Activated CD8-positive, alpha-beta memory T cell treated with anti-CD3 and anti-CD28 coated beads for 1 hour (primary cell): ENCODE measurements at regions not wholly inside any gene's neighbourhood (a gene's known extent, or its start where the extent isn't known, plus 50 kb on each side); places are given as distances from the start of the nearest gene placed in this dataset.
"Not testable (repeated sequence)": the region's sequence is repeated elsewhere in the genome, so short reads cannot be mapped to it uniquely, and the experiment has no call there.

Experiments used
- DNase-seq, 2 donors: peaks; one replicate each; pipeline ENCODE4 v3.0.0-alpha.2; 2020; ENCODE audit warnings: low read depth in 1 of 2; ENCODE audit errors: extremely low read depth in 1 of 2

DNA sequence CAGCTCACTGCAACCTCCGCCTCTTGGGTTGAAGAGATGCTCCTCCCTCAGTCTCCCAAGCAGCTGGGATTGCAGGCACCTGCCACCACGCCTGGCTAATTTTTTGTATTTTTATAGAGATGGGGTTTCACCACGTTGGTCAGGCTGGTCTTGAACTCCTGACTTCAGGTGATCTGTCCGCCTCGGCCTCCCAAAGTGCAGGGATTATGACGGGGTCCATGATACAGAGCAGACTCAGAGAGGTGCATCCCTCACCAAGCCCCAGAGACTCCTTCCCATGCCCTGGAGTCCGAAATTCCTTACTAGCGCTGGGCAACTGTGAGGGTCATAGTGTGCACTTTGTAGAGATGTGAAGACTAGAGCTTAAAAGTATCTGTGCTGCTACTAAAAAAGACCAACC, 99.8 kb upstream of the IRX4 start:
- not testable (repeated sequence) for DNase-seq

DNA sequence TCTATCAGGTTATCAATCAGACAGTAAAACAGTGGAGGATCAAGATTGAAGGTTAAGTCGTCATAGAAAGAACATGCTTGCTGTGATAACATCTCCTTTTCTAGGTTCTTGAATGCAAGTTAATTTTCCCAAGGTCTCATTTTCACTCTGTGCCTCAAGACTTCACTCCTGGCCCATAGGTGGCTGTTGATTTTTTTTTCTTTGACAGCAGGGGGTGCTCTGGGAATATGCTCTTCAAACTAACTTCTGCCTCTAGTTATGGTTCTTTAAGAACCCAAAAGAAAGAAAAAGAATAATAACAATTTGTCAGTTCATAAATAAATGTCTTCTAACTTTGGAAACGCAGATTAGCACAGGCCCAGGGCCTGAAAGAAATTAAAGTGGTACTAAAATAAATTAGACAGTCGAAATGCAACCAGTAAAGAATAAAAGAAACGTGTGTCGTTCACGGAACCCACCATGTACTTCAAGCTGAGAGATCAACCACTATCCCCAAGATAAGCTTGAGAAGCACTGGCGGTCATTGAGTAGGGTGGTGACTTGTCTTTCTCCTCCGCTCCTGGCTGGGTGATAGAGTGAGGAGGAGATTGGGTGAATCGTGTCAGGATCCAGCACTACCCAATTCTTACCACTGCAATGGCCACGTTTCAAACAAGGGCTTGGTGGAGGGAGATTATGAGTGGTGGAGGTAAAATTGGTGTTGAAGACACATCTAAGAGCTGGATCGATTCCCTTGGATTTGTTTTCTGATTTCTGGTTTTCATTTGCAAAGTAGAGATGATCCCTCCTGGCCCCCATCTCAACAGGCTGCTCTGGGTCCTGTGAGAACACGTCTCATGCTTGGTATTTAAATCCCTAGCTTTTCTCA, 93.4 kb upstream of the IRX4 start:
- no peak for DNase-seq

DNA sequence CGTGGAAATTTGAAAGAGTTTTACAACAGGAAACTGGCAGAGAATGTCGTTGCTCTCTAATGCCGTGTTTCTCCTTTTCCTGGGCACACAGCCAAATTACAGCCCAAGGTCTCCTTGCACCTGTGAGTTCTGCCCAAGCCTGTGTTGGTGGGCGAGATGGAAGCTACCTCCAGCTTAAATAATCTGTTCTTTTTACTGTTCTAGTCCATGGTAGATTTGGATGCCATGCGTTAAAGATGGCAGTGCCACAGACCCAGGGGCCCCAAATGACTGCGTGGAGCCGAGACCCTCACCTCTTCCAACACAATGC, 92.6 kb upstream of the IRX4 start:
- no peak for DNase-seq

DNA sequence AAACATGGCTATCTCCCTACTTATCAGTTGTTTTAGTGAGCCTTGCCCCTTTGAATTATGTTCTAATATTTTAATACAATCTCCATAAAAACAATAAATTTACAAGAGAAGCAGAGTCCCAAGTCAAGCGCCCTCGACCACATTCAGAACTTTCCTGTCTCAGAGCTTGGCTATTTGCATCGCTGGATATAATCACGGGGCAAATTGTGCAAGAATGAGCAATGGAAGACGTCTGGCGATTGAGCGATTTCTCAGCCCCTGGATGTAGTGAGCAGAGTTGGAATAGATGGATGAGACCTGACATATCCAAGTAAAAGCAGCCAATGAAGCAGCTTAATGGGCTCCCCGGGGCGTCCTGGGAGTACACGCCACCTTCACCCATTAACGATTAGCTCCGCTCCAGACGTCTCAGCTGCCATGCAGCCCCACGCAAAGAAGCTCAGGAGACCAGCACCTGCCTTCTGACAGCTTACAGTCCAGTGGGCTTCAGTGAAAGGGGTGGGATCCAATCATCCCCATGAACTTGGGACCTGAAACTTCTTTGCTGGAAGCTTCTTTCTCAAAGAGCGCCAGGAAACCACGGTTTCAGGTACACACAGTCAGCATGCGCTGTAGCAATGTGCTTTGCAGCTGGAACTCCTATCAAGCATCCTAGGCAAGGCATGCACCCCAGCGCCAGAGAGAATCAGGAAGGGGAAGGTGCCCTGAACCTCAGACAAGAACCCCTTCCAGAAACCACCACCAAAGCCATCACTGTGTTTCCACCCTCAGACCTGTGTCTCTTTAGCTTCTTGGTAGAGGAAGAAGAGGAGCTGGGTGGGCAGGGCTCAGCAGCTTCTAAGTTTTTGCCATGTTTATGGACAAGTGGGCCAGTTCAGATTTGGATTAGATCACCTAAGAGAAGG, 92.0 kb upstream of the IRX4 start:
- no peak for DNase-seq

DNA sequence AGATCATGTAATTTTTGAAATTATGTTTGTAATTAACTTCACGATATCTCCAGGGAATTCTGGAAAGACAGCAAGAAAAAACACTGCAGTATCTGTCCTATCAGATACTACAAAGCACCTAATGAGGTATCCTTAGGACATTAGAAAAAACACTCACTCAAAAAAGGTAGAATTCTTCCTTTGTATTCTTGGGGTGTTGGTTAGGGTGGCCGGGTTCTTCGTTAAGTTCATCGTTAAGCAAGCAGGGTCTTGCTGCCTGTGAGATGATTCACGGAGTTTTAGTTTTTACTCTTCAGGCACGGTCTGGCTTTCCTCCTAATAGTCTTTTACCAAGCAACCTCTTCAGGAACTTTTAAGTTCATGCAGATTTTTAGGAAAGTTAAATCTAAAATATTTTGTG, 91.4 kb upstream of the IRX4 start:
- DNase-seq, result no peak

DNA sequence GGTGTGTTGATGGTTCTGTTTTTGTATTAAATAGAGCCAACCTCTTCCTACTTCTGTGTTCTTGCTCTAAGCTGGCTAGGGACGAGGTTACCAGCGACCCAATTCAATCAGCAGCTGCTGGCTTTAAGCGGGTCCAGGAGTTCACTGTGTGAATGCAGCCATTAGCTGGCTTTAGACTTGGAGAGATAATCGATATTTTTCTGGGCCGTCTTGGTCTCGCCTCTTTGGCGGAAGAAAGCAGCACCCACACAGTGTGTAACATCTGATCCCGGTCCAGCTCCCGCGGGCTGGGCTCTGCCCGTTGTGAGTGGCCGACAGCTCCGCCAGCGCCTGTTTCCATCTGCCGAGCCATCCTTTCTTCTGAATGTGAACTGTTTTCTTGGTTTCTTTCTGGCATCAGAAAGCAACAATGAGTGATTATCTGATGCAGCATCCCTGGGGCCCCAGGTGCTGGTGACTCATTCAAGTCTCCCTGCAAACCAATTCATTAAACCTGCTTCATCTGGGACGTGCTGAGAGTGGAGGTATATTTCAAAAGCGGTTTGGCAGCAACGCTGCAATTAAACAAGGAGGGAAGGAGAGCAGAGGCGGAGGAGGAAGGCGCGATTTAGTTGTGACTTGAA, 90.8 kb upstream of the IRX4 start:
- no peak for DNase-seq

DNA sequence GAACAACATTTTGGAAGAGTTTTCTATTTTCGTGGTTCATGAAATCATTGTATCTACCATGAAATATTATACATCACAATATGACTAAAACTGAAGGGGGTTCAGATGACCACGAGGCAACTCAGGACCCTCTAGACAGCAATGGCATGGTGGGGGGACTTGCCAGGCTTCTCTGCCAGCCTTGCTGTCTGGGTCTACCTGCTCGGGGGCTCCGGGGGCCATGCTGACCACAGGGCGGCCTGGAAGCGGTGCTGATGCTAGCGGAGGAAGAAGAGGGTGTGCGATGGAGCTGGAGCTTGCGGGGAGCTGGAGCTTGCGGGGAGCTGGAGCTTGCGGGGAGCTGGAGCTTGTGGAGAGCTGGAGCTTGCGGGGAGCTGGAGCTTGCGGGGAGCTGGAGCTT, 89.2 kb upstream of the IRX4 start:
- no peak for DNase-seq

DNA sequence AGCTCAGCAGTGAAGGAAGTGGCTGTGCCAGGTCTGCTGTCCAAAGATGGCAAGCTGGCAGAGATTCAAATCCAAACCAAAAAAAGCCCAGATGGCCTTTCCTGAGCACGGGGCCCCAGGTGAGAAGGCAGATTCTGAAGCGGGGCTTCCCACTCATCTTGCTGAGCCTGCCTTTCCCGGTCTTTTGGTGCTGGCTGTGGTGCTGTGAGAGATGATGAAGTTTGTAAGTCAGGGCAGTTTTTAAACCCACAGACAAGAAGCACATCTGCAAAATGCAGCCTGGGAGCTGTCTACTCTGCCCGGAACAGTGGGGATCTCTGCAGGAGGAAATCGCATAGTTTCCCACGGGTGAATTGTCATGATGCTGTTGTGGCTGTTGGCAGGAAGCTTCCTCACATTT, 85.0 kb upstream of the IRX4 start:
- no peak for DNase-seq

DNA sequence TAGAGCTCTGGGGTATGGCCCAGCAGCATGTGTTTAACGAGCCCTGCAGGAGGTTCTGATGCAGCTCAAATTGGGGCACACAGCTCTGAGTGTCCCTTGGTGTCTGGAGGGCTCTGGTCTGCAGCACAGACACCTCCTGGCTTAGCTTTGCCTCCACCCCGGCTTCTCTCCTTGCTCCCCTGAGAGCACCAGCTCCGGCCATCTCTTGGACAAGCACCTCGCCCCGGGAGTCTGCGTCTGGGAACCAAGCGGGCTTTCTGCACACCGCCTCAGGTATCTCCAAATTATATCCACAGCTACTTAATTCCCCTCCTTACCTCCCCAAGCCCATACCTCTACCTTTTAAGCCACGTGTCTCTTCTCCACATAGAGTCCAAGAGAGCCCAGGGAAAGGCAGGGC, 83.7 kb upstream of the IRX4 start:
- no peak for DNase-seq

DNA sequence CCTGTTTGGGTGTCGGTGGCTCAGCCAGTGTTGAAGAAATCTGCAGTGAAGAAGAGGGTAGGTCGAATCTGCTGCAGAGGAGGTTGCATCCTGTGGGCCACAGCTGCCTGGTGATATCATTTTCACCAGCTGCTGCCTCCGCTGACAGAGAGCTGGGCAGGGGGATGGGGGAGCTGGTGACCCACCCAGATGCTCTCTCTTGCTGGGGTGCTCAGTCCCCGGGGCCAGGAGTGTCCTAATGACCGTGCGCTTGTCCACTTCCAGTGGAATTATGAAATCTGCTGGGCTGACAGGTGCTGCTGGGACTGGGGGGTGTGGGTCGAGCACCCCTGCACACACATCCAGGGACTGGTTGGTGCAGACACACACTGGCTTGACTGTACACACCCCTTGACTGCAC, 83.2 kb upstream of the IRX4 start:
- no peak for DNase-seq

DNA sequence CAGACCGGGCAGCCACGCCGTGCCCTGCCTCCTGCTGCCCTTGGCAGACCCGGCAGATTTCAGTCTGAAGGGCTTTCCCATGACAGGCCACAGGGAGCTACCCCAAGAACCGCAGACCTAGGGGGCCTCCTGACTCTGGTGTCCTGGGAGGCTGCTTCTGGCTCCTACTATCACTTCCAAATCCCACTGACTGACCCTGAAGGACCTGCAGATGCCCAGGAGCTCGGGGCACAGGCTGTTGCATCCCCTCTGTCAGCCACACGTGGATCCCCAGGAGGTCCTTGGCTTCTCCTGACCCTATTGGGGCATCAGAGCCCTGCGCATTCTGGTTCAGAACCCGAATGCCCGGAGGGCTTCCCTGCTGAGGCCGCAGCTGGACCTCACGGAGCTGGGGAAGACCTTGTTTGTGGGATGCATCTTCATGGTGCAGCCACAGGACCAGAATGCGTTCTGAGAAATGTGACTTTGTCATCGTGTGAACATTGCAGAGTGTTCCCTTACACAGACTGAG, 81.3 kb upstream of the IRX4 start:
- no peak for DNase-seq

DNA sequence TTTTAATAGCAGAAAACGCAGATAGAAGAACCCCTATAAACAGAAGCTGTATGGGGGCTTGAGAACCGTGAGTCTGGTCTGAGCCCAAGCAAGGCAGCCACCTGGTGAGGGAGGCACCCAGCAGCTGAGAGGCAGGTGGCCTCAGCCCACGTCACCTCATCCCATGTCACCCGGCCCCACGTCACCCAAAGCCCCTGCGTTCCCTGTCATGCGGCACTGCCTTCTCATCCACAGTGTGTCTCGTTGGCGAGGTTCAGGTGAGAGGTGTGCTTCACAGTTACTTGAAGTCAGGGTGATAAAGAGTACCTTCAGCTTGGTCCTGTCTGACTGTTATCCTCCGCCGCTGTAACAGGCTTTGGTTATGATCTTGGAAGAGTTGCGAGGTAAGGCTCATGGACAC, 80.6 kb upstream of the IRX4 start:
- no peak for DNase-seq

DNA sequence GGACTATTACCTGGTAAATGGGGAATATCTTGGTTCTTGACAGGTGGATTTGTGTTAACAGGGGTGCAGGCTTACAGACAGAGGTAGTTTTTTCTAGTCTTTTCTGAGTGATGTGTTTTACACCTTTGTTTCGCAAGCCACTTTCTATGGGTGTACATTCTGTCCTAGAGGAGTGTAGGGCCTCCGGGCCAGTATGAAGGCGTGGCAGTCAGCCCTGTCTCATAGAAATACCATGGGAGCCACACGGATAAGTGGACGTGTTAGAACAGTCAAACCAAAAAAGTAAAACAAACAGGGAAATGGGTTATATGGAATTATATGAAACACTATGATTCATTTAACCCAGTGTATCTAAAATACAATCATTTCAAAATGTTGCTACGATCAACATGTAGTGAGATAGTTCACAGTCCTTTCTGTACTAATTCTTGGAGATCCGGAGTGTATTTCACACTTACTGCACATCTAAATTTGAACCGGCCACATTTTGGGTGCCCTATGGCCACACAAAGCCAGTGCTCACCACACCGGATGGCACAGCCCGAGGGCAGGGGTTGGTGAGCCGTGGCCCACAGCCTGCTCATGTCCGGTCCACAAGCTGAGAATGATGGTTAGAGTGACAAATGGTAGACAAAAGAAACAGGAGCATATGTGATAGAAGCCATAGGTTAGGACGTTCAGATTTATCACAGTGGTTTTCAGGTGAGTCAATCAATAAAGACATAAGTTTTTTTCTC, 80.1 kb upstream of the IRX4 start:
- DNase-seq, result no peak

DNA sequence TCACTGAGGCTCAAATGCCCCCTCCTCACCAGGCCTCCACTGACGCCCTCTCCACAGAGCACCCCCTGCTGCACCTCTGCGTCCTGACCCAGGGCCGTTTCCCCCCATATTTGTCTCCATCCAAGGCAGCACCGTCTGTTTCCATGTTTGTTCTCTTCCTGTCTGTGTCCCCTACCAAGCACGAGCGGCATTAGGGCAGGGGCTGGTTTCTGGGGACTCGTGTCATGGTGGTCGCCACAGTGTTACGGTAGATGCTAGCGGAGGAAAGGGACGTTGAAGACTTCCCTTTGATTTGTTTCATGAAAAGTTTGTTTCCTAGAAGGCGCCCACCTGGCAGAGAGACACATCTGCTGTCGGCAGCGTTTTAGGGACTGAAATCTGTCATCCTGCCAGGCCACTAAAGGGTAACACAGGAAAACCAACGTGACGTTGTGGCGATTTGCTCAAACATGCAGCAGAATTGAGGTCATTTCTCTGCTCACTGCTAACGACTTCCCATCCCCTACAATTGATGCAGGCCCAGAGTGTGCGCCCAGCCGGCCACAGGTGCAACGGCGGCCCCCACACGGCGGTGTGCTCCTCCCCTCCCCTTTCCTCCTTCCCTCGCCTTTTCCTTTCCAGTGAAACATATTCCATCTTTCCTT, 79.3 kb upstream of the IRX4 start:
- DNase-seq, result no peak

DNA sequence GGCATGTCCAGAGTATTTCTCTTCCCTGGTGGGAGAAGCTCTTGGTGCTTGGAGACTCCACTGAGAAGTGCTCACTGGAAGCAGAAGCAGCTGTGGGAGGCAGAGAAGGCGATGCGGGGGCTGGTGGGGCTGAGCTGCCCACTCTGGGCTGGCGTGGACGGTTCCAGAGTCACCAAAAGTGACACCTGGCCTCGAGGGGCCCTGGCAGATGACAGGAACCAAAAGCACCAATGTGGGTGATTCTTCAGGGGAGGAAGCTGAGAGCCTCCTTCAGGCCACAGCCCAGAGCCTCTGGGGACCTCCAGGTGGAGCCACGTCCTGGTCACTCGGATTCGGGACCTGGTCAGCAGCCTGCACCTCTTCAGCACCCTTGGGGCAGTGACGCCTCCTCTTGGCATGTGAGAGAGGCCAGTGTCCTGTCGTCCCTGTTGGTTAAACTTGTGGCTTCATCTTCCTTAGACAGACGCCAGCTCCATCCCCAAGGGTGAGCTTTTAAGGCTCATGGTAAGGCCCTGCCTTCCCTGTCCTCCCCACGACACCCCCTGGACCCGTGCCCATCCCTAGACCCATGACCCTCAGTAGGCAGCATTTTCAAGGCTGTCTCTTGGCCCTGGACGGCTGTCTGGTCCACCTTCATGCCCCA, 78.7 kb upstream of the IRX4 start:
- DNase-seq, result no peak

DNA sequence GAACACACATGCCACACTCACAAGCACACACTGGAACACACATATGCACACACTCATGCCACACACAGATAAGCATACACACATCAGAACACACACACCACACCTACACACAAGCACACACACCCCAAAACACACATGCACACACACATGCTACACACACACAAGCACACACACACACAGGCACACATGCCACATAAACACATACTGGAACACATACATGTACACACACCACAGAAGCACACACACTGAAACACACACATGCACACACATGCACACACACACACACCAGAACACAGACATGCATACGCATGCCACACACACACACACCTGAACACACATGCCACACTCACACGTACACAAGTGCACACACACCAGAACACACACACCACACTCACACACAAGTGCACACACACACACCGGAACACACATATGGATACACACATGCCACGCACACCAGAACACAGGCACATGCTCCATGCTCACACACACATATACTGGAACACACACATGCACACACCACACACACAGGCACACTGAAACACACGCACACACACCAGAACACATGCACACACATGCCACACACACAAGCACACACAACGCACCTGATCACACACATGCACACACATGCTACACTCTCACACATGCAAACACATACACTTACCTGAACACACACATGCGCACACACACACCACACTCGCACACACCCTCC, 78.0 kb upstream of the IRX4 start:
- DNase-seq, result no peak

DNA sequence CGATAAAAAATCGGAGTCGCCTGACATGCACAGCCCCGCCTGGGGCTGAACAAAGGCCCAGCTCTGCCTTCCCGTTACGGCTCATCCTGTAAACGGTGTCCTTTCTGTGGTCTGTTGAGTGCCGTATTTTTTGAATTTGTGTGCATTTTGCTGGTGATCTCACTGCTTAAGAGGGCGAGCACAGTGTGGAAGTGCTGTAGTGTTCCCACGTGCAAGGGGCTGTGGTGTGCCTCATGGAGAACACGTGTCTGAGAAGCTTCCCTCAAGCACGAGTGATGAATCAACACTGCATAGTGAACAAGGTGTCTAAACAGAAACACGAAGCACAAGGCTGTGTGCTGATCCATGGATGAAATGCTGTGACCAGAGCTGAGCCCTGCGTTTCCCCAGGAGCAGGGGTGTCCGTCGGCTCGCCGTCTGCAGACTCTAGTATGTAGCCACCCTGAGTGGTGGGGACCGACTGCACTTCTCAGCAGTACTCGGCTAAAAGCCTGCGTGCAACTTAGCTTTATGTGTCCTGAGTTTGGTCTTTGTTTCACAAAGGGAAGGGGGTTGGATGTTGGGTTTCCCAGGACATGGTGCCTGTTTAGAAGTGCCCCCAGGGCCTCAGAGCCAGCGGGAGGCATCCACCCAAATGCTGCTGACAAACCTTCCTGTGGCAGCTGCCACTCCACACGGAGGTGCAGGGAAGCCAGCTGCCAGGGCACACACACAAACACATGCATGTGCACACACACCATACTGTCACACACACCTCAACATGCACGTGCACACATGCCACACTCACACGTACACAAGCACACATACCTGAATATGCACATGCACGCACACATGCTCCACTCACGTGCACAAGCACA, 77.2 kb upstream of the IRX4 start:
- DNase-seq, result no peak

DNA sequence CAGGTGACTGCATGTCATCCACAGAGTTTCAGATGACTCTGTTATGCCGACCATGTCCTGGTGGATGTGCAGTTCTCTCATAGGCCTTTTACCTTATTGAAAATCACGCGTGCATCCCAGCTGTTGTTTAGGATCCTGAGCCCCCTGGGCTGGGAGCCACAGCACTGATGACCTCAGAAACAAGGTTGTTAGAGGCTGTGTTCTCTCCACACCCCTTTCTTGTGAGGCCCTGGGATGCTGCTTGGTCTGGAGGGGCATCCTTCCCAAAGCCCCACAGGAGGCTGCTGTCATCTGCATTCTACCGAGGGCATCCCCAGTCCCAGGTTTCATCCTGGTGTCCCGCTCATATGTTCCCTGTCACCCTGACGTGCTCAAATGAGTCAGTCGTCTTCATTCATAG, 76.5 kb upstream of the IRX4 start:
- DNase-seq, result no peak
